Esophagus muscularis mucosa (tissue), 4 donors: ENCODE measurements at regions not wholly inside any gene's neighbourhood (a gene's known extent, or its start where the extent isn't known, plus 50 kb on each side); places are given as distances from the start of the nearest gene placed in this dataset.

Experiments
- CTCF ChIP-seq, 3 experiments: fragments of 200-600 bp in 2 of 3; fragments of 450-650 bp in 1 of 3; sonication (generic) in 2 of 3; IDR thresholded peaks; one replicate each; pipeline ENCODE4 v1.5.1; 2017 to 2019; ENCODE audit warnings: antibody characterized with exemption in 3 of 3, mild to moderate bottlenecking in 2 of 3, moderate library complexity in 1 of 3
- EP300 ChIP-seq: sonication (generic); formaldehyde crosslinking; IDR thresholded peaks from one replicate; pipeline ENCODE4 v1.6.1; 2017; ENCODE audit warnings: antibody characterized with exemption
- POLR2A ChIP-seq: fragments of 450-650 bp; IDR thresholded peaks from one replicate; pipeline ENCODE4 v1.6.1; 2017; ENCODE audit warnings: antibody characterized with exemption, moderate library complexity, mild to moderate bottlenecking, low read depth
- POLR2AphosphoS5 ChIP-seq, 2 donors: sonication (generic); formaldehyde crosslinking; IDR thresholded peaks; one replicate each; pipeline ENCODE4 v1.6.1; 2017; ENCODE audit warnings: antibody characterized with exemption in 2 of 2

- TF ChIP-seq CTCF (IDR thresholded peaks at IDR 0.05) (no peak), POLR2A (no peak), POLR2AphosphoS5 (IDR thresholded peaks at IDR 0.05) (no peak), EP300 (no peak)
Observed at GRCh38 chr5:96610747-96611146, 51.4 kb upstream of the CAST start.
